Neural progenitor cell (in vitro differentiated cells): ENCODE measurements at regions not wholly inside any gene's neighbourhood (a gene's known extent, or its start where the extent isn't known, plus 50 kb on each side); places are given as distances from the start of the nearest gene placed in this dataset.

ENCODE experiments used
- EZH2 ChIP-seq: fragments of 200-600 bp; sonication (generic); IDR thresholded peaks from 2 replicates; pipeline ENCODE4 v1.6.1; 2017; ENCODE audit warnings: antibody characterized with exemption, mild to moderate bottlenecking, moderate library complexity
- EZH2phosphoT487 ChIP-seq: fragments of 200-600 bp; sonication (generic); IDR thresholded peaks from 2 replicates; pipeline ENCODE4 v1.6.1; 2017; ENCODE audit warnings: antibody characterized with exemption
- TF ChIP-seq, protein P1 (sequence below): fragments of 200-600 bp; sonication (generic); IDR thresholded peaks from 2 replicates; pipeline ENCODE4 v1.5.1; 2017; ENCODE audit warnings: antibody characterized with exemption, mild to moderate bottlenecking

DNA sequence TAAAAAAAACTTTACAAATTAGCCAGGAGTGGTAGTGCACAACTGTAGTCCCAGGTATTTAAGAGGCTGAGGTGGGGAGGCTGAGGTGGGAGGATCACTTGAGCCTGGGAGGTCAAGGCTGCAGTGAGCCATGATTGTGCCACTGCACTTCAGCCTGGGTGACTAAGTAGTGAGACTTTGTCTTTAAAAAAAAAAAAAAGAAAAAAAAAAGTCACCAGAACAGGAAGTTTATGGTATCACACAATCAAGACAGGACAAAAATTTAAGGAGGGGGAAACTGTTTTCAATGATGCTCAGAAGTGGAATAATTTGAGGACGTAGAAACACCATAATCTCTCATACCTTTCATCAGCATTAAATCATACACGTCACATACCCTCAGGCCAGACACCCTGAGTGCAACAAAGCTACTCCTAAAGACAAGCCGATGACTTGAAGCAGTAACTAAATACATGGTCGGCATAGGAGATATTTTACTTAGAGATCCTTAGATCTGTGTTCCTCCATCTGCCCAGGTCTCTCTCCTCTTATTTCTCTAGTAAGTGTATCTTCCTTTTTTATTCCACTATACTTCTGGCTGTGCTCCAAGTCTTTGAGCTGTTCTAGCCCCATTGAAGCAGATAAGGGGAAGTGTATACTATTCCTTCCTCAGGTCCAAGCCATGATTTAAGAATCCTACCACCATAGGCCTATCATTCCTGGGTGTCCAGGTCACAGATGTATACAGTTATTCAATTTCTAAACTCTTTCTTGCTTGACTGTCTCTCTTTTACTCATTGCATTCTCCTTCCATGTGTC, 91.3 kb upstream of the APC start:
- TF ChIP-seq, protein P1, sequence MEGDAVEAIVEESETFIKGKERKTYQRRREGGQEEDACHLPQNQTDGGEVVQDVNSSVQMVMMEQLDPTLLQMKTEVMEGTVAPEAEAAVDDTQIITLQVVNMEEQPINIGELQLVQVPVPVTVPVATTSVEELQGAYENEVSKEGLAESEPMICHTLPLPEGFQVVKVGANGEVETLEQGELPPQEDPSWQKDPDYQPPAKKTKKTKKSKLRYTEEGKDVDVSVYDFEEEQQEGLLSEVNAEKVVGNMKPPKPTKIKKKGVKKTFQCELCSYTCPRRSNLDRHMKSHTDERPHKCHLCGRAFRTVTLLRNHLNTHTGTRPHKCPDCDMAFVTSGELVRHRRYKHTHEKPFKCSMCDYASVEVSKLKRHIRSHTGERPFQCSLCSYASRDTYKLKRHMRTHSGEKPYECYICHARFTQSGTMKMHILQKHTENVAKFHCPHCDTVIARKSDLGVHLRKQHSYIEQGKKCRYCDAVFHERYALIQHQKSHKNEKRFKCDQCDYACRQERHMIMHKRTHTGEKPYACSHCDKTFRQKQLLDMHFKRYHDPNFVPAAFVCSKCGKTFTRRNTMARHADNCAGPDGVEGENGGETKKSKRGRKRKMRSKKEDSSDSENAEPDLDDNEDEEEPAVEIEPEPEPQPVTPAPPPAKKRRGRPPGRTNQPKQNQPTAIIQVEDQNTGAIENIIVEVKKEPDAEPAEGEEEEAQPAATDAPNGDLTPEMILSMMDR: no peak
- TF ChIP-seq EZH2phosphoT487: no peak
- no peak for TF ChIP-seq EZH2
